MM.1S (cell line): ENCODE measurements at regions not wholly inside any gene's neighbourhood (a gene's known extent, or its start where the extent isn't known, plus 50 kb on each side); places are given as distances from the start of the nearest gene placed in this dataset.

ENCODE experiments used
- CTCF ChIP-seq: fragments of 300-600 bp; sonication (generic); IDR thresholded peaks from 2 replicates; pipeline ENCODE4 v1.5.1; 2016; ENCODE audit warnings: antibody characterized with exemption, low read length, mixed read lengths
- EZH2 ChIP-seq: fragments of 300-600 bp; sonication (generic); optimal IDR thresholded peaks from 2 replicates; pipeline ENCODE3; 2017; ENCODE audit warnings: low read depth, mild to moderate bottlenecking, antibody characterized with exemption, low read length, mixed read lengths
- EZH2phosphoT487 ChIP-seq: fragments of 300-600 bp; sonication (generic); IDR thresholded peaks from 2 replicates; pipeline ENCODE4 v1.6.1; 2018; ENCODE audit warnings: antibody characterized with exemption, low read length

GRCh38 chr14:53236708-53237107 lies 83.6 kb upstream of the DDHD1 start:
- TF ChIP-seq CTCF (no peak), EZH2 (no peak), EZH2phosphoT487 (no peak)
